Activated naive CD8-positive, alpha-beta T cell treated with anti-CD3 and anti-CD28 coated beads, Interleukin-2, amount 50 U/mL, for 24 hours (primary cell): ENCODE measurements at regions not wholly inside any gene's neighbourhood (a gene's known extent, or its start where the extent isn't known, plus 50 kb on each side); places are given as distances from the start of the nearest gene placed in this dataset.

ENCODE experiments used
- ATAC-seq: fragments of 150-1000 bp; cut with Tn5 transposase; one replicate; pipeline ENCODE4 v1.10.0; 2021
- DNase-seq: peaks from one replicate; pipeline ENCODE4 v3.0.0; 2021
- H3K27ac Mint-ChIP-seq: one replicate; pipeline ENCODE4 v1.8.0; 2021; ENCODE audit warnings: mild to moderate bottlenecking, mixed read lengths
- H3K27me3 Mint-ChIP-seq: one replicate; pipeline ENCODE4 v1.8.0; 2021; ENCODE audit warnings: mixed read lengths
- H3K36me3 Mint-ChIP-seq: one replicate; pipeline ENCODE4 v1.8.0; 2021; ENCODE audit warnings: low read depth, mixed read lengths
- H3K4me1 Mint-ChIP-seq: one replicate; pipeline ENCODE4 v1.8.0; 2021; ENCODE audit warnings: mixed read lengths
- H3K4me3 Mint-ChIP-seq: one replicate; pipeline ENCODE4 v1.8.0; 2021; ENCODE audit warnings: mild to moderate bottlenecking, moderate library complexity, mixed read lengths
- H3K9me3 Mint-ChIP-seq: one replicate; pipeline ENCODE4 v1.8.0; 2021; ENCODE audit warnings: mixed read lengths

DNA sequence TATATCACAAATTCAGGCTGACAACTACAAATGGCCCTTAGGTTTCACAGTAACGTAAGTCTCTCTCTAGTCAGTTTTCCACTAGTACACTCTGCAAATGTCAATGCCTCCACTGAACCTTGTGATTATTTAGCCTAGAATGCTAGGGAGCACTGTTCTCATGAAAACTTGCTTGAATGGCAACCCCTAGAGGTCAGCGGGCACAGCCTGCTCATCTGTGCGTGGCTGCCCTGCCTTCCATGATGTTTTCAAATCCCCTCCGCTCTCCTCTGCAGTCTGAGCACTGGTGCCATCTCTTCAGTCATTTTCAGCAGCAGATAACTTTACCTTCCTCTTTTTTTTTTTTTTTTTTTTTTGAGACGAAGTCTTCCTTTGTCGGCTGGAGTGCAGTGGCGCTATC is 84.1 kb upstream of the GULP1 start:
- Mint-ChIP-seq H3K9me3 (peaks cover 5% of the 10 kb centered on the region), H3K4me3 (no peak overlapping the region), H3K4me1 (no peaks in the 10 kb centered on the region)

DNA sequence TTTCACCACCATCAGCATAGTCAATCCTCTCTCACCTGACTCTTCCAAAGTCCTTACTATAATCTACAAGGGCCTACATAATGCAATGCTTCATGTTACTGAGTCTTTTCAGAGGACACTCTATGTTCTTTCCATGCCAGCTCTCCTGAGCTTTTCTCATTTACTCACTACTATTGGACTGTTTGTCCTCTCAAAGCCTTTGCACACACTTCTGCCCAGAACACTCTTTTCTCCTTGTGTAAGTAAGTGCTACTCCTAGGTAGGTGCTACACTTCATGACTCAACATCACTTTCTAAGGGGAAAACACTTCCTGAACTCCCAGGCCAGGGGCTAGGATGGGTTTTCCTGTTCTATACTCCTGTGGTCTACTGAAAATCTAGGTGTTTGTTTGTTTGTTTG is 82.5 kb upstream of the GULP1 start:
- H3K4me1 Mint-ChIP-seq = no peaks in the 10 kb centered on the region
- DNase-seq (no peak), ATAC-seq (no peak)
- no peak overlapping the region for H3K4me3 Mint-ChIP-seq
- H3K9me3 Mint-ChIP-seq = peaks cover 5% of the 10 kb centered on the region
- no peaks in the 10 kb centered on the region for H3K27me3 Mint-ChIP-seq
- no peak overlapping the region for H3K27ac Mint-ChIP-seq
- no peaks in the 10 kb centered on the region for H3K36me3 Mint-ChIP-seq

More for the DNA sequence above, 84.1 kb upstream of the GULP1 start:
- Mint-ChIP-seq H3K27ac (no peak overlapping the region), H3K27me3 (no peaks in the 10 kb centered on the region), H3K36me3 (no peaks in the 10 kb centered on the region)
- no peak for DNase-seq
- no peak for ATAC-seq

DNA sequence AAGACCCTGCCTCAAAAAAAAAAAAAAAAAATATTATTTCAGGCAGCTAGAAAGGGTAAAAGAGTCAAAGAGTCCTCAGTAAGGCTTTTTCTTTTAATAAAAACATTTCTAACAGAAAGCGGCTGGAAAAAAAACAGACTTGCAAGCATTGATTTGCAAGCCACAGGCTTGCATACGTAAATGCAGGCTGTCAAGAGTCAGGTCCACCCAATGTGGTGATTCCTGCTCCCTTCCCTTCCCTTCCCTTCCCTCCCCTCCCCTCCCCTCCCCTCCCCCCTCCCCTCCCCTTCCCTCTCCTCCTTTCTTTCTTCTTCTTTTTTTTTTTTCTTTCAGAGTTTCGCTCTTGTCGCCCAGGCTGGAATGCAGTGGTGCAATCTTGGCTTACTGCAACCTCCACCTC is 74.4 kb upstream of the GULP1 start:
- Mint-ChIP-seq H3K36me3 (no peaks in the 10 kb centered on the region), H3K27ac (no peak overlapping the region), H3K27me3 (no peaks in the 10 kb centered on the region), H3K9me3 (peaks cover 3% of the 10 kb centered on the region), H3K4me3 (no peak overlapping the region), H3K4me1 (no peaks in the 10 kb centered on the region)
- ATAC-seq = no peak
- DNase-seq = no peak

DNA sequence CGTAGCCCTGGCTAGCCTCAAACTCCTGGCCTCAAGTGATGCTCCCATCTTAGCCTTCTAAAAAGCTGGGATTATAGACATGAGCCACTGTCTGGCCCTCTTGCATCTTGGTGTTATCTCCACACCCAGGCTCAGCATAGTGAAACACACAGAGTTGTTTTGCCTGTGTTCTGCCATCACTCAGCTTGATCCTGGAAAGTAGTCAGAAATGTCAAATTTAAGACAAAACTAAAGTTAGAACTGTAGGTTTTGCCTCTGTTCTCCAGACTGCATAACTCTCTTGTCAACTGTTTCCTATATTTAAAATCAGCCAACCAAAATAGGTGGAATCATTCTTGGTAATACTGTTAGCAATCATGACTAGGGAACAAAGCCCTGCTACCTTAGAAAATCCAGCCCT is 72.1 kb upstream of the GULP1 start:
- Mint-ChIP-seq H3K27ac (no peak overlapping the region), H3K9me3 (no peaks in the 10 kb centered on the region), H3K36me3 (no peaks in the 10 kb centered on the region), H3K4me1 (no peaks in the 10 kb centered on the region), H3K27me3 (no peaks in the 10 kb centered on the region), H3K4me3 (no peak overlapping the region)
- DNase-seq (no peak), ATAC-seq (no peak)

DNA sequence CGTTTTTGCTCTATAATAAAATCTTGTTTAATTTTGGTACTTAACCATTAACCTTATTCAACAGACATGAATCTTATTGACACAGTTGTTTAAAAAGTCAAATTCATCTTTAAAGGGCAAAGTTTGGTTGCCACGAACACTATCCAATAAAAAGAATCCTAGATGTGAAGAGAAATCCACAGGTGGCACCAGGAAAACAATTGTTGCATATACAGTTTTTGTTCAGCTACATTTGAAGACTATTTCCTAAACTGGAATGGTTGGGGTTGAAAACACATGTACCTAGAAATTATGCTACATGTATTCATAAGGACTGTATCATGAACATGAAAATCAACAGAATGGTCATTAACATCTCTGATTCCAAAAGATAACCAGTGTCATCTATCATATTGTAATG is 71.1 kb upstream of the GULP1 start:
- no peak overlapping the region for H3K27ac Mint-ChIP-seq
- peaks cover 2% of the 10 kb centered on the region for H3K27me3 Mint-ChIP-seq
- DNase-seq = no peak
- no peaks in the 10 kb centered on the region for H3K4me1 Mint-ChIP-seq
- no peak overlapping the region for H3K4me3 Mint-ChIP-seq
- peaks cover 4% of the 10 kb centered on the region for H3K9me3 Mint-ChIP-seq
- ATAC-seq = no peak
- no peaks in the 10 kb centered on the region for H3K36me3 Mint-ChIP-seq

DNA sequence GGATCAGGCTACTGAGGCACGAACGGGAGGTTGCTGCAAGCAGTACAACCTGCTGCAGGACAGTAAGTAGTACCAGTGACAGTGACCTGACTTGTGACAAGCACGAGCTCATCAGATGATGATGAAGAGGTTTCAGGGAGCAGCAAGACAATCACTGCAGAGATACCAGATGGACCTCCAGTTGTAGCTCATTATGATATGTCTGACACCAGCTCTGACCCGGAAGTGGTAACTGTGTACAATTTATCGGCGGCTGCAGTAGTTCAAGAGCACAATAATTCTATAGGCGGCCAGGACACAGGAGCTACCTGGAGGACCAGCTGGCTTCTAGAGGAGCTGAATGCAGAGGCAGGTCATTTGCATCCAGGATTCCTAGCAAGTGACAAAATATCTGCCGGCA is 64.0 kb upstream of the GULP1 start:
- no peak overlapping the region for H3K27ac Mint-ChIP-seq
- DNase-seq (no peak), ATAC-seq (no peak)
- H3K4me3 Mint-ChIP-seq = no peak overlapping the region
- peaks cover 2% of the 10 kb centered on the region for H3K27me3 Mint-ChIP-seq
- H3K36me3 Mint-ChIP-seq = no peaks in the 10 kb centered on the region
- H3K9me3 Mint-ChIP-seq = peaks cover 4% of the 10 kb centered on the region
- H3K4me1 Mint-ChIP-seq = no peaks in the 10 kb centered on the region

DNA sequence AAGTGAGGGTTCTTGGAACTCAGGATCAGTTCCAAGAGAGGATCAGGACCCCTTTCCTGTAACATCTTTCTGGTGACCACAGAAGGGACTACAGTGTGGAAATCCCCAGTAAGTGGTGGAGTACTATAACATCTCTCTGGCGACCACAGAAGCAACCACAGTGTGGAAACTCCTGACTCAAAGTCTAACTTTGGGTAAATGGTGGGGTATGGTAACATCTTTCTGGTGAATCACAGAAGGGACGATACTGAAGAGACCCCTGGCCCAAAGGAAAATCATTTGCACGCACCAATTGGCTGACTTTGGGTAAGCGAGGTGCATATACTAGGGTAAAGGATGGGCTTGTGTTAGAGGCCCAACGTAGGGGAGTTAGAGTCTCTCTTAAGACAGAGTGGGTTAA is 56.3 kb upstream of the GULP1 start:
- Mint-ChIP-seq H3K27ac (peak overlapping the region; percentile 35), H3K4me3 (no peak overlapping the region), H3K9me3 (peaks cover 15% of the 10 kb centered on the region), H3K36me3 (no peaks in the 10 kb centered on the region), H3K4me1 (peaks cover 6% of the 10 kb centered on the region), H3K27me3 (peaks cover 2% of the 10 kb centered on the region)
- DNase-seq = peak; percentile 28
- peak; percentile 89 for ATAC-seq

DNA sequence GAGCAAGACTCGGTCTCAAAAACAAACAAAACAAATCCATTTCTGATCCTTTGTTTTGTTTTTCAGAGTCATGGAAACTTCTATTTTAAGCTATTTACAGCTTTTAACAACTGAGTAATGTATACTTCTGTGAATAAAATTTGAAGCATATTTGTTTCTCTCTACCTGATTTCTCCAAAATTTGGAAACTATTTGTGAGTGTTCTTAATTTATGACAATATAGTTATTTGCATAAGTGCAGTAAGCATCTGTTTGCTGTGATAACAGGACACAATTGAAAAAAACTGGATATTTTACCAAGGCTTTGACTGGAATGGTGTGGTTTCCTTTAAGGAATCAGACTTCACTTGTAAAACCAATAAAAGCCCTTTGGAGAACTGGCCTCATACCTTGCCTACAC is 53.3 kb upstream of the GULP1 start:
- Mint-ChIP-seq H3K4me3 (no peak overlapping the region), H3K36me3 (no peaks in the 10 kb centered on the region), H3K9me3 (peaks cover 15% of the 10 kb centered on the region), H3K27ac (no peak overlapping the region), H3K4me1 (peaks cover 6% of the 10 kb centered on the region), H3K27me3 (peaks cover 2% of the 10 kb centered on the region)
- DNase-seq (no peak), ATAC-seq (no peak)
